ENCODE measurements at regions not wholly inside any gene's neighbourhood (a gene's known extent, or its start where the extent isn't known, plus 50 kb on each side); places are given as distances from the start of the nearest gene placed in this dataset.

GRCh38 chr5:174305241-174305681 is 259.8 kb downstream of the NSG2 start:
- Histone ChIP-seq H3K9ac (ENCODE audit: low read depth in 1 of 2, low read length in 2 of 2) (no peak overlapping the region), H3K36me3 (ENCODE audit: control insufficient read depth in 4 of 4, insufficient read depth in 3 of 4, low read depth in 1 of 4, low read length in 3 of 4) (no peaks in the 10 kb centered on the region), H3K9me3 (ENCODE audit: control insufficient read depth in 4 of 4, low read length in 3 of 4) (no peaks in the 10 kb centered on the region), H3K27me3 (ENCODE audit: control insufficient read depth in 4 of 4, insufficient read depth in 4 of 4, low read length in 3 of 4) (peaks cover 0 to 4% (median 0%) of the 10 kb centered on the region in 4 donors), H3K4me1 (ENCODE audit: control insufficient read depth in 4 of 4, insufficient read depth in 4 of 4, low read length in 3 of 4) (no peaks in the 10 kb centered on the region), H3K4me3 (ENCODE audit: low read depth in 1 of 3, low read length in 3 of 3) (no peak overlapping the region), H3K27ac (ENCODE audit: low read depth in 1 of 2, low read length in 2 of 2) (no peak overlapping the region)
- WGBS = 74% methylated on average over 8 of the region's 8 CpGs
- DNase-seq (ENCODE audit: low spot score) = no peak
- no peak for TF ChIP-seq HNF4A (conservative IDR thresholded peaks at IDR 0.05)
- TF ChIP-seq CTCF (IDR thresholded peaks at IDR 0.05; ENCODE audit: low read depth, low read length, missing input control) = no peak
- TF ChIP-seq MAX (IDR thresholded peaks at IDR 0.05) = no peak
- no peak for TF ChIP-seq YY1 (IDR thresholded peaks at IDR 0.05)
- TF ChIP-seq JUND (IDR thresholded peaks at IDR 0.05) = no peak
- TF ChIP-seq NR2F2 (IDR thresholded peaks at IDR 0.05) = no peak
- TF ChIP-seq ZBTB33 (IDR thresholded peaks at IDR 0.05) = no peak
- no peak for TF ChIP-seq RAD21 (IDR thresholded peaks at IDR 0.05)
- TF ChIP-seq FOXA1 (IDR thresholded peaks at IDR 0.05) = no peak
- no peak for TF ChIP-seq HNF4G (IDR thresholded peaks at IDR 0.05)
- TF ChIP-seq ATF3 (IDR thresholded peaks at IDR 0.05) = no peak

GRCh38 chr5:174306345-174307030 is 261.0 kb downstream of the NSG2 start:
- Histone ChIP-seq H3K27me3 (ENCODE audit: control insufficient read depth in 4 of 4, insufficient read depth in 4 of 4, low read length in 3 of 4) (peaks cover 0 to 4% (median 0%) of the 10 kb centered on the region in 4 donors), H3K27ac (ENCODE audit: low read depth in 1 of 2, low read length in 2 of 2) (no peak overlapping the region)

More at GRCh38 chr5:174306345-174307030, 261.0 kb downstream of the NSG2 start:
- Histone ChIP-seq H3K36me3 (ENCODE audit: control insufficient read depth in 4 of 4, insufficient read depth in 3 of 4, low read depth in 1 of 4, low read length in 3 of 4) (no peaks in the 10 kb centered on the region), H3K4me1 (ENCODE audit: control insufficient read depth in 4 of 4, insufficient read depth in 4 of 4, low read length in 3 of 4) (peaks cover 0 to under 1% (median 0%) of the 10 kb centered on the region in 4 donors), H3K4me3 (ENCODE audit: low read depth in 1 of 3, low read length in 3 of 3) (no peak overlapping the region), H3K9me3 (ENCODE audit: control insufficient read depth in 4 of 4, low read length in 3 of 4) (no peaks in the 10 kb centered on the region), H3K9ac (ENCODE audit: low read depth in 1 of 2, low read length in 2 of 2) (no peak overlapping the region)
- 79% methylated on average over 11 of the region's 11 CpGs for WGBS
- TF ChIP-seq FOXA1 (IDR thresholded peaks at IDR 0.05) = no peak
- no peak for TF ChIP-seq EGR1 (IDR thresholded peaks at IDR 0.05; ENCODE audit: low read depth in 2 of 2)
- TF ChIP-seq YY1 (IDR thresholded peaks at IDR 0.05) = no peak
- TF ChIP-seq NR2F2 (IDR thresholded peaks at IDR 0.05) = no peak
- TF ChIP-seq HNF4G (IDR thresholded peaks at IDR 0.05) = no peak
- TF ChIP-seq FOXA2 (IDR thresholded peaks at IDR 0.05) = no peak
- no peak for TF ChIP-seq RXRA (IDR thresholded peaks at IDR 0.05)
- no peak for TF ChIP-seq CTCF (IDR thresholded peaks at IDR 0.05; ENCODE audit: low read depth, low read length, missing input control)
- no peak for TF ChIP-seq REST (IDR thresholded peaks at IDR 0.05)
- no peak for DNase-seq (ENCODE audit: low spot score)
